Ovary (tissue), 3 donors: ENCODE measurements at regions not wholly inside any gene's neighbourhood (a gene's known extent, or its start where the extent isn't known, plus 50 kb on each side); places are given as distances from the start of the nearest gene placed in this dataset.

Experiments used
- EP300 ChIP-seq: sonication (generic); formaldehyde crosslinking; IDR thresholded peaks from one replicate; pipeline ENCODE4 v1.6.1; 2017; ENCODE audit warnings: antibody characterized with exemption
- POLR2A ChIP-seq: fragments of 450-650 bp; IDR thresholded peaks from one replicate; pipeline ENCODE4 v1.6.1; 2017; ENCODE audit warnings: antibody characterized with exemption, mild to moderate bottlenecking, moderate library complexity
- TF ChIP-seq, protein P1 (sequence below), 3 donors: fragments of 450-650 bp in 2 of 3; fragments of 200-600 bp in 1 of 3; IDR thresholded peaks; one replicate each; pipeline versions ENCODE4 v1.5.1 to v1.8.0; 2016 to 2022; ENCODE audit warnings: antibody characterized with exemption in 3 of 3, mild to moderate bottlenecking in 1 of 3
- donor health status: DM: no; HTN: no; CAD: no.

DNA sequence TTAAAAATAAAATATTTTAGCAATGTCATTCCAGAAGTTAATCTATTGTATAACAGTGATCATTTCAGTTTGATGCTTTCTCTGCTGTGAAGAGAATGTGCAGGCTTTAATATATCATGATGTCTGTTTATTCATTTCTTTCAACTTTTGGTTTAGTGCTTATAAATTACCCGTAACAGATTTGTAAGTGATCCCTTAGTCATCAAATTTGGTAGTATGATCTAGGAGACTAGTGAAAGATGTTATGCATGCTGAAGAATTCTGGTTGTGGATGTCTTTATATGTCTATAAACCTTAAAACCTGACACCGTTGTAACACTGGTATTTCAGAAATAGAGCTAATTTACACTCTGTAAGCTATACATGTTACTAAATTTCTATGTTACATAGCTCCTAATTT, 260.4 kb downstream of the CPS1 start:
- TF ChIP-seq, protein P1, sequence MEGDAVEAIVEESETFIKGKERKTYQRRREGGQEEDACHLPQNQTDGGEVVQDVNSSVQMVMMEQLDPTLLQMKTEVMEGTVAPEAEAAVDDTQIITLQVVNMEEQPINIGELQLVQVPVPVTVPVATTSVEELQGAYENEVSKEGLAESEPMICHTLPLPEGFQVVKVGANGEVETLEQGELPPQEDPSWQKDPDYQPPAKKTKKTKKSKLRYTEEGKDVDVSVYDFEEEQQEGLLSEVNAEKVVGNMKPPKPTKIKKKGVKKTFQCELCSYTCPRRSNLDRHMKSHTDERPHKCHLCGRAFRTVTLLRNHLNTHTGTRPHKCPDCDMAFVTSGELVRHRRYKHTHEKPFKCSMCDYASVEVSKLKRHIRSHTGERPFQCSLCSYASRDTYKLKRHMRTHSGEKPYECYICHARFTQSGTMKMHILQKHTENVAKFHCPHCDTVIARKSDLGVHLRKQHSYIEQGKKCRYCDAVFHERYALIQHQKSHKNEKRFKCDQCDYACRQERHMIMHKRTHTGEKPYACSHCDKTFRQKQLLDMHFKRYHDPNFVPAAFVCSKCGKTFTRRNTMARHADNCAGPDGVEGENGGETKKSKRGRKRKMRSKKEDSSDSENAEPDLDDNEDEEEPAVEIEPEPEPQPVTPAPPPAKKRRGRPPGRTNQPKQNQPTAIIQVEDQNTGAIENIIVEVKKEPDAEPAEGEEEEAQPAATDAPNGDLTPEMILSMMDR (IDR thresholded peaks at IDR 0.05), result no peak
- TF ChIP-seq POLR2A (no peak), EP300 (no peak)
